Osteocyte (in vitro differentiated cells): ENCODE measurements at regions not wholly inside any gene's neighbourhood (a gene's known extent, or its start where the extent isn't known, plus 50 kb on each side); places are given as distances from the start of the nearest gene placed in this dataset.

ENCODE experiments used
- DNase-seq: peaks from one replicate; pipeline ENCODE4 v3.0.0; 2021; ENCODE audit warnings: mixed read lengths; ENCODE audit not compliant: unreplicated experiment; ENCODE audit errors: extremely low spot score
- H3K27ac Mint-ChIP-seq: one replicate; pipeline ENCODE4 v1.8.0; 2021; ENCODE audit warnings: mild to moderate bottlenecking, mixed read lengths; ENCODE audit not compliant: unreplicated experiment
- H3K27me3 Mint-ChIP-seq: one replicate; pipeline ENCODE4 v1.8.0; 2021; ENCODE audit warnings: mixed read lengths; ENCODE audit not compliant: unreplicated experiment
- H3K36me3 Mint-ChIP-seq: one replicate; pipeline ENCODE4 v1.8.0; 2021; ENCODE audit warnings: mixed read lengths; ENCODE audit not compliant: unreplicated experiment
- H3K4me1 Mint-ChIP-seq: one replicate; pipeline ENCODE4 v1.8.0; 2021; ENCODE audit warnings: mixed read lengths; ENCODE audit not compliant: unreplicated experiment
- H3K4me3 Mint-ChIP-seq: one replicate; pipeline ENCODE4 v1.8.0; 2021; ENCODE audit warnings: mild to moderate bottlenecking, moderate library complexity, mixed read lengths; ENCODE audit not compliant: unreplicated experiment
- H3K9me3 Mint-ChIP-seq: one replicate; pipeline ENCODE4 v1.8.0; 2021; ENCODE audit warnings: mixed read lengths; ENCODE audit not compliant: unreplicated experiment
- TF ChIP-seq, protein P1 (sequence below): fragments of 200-600 bp; sonication (generic); IDR thresholded peaks from 2 replicates; pipeline ENCODE4 v1.5.0; 2021; ENCODE audit warnings: antibody characterized with exemption, mild to moderate bottlenecking, moderate library complexity

DNA sequence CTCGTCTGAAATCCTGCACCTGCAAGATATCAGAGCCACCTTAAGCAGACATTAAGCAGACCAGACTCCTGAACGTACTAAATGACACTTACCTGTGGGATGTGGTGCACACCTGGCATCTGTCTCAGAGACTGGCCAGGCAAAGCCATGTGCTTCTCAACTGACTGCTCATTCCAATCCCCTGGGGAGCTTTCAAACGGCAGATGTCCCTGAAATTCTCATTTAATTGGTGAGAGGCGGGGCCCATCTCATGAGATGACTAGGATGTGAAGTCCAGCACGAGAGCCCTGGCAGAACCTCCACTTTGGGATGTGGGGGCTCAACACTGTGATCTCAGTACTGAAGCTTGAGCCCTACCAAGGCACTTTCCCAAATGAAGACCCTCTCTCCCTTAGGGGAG, 84.9 kb upstream of the HMGXB4 start:
- TF ChIP-seq, protein P1, sequence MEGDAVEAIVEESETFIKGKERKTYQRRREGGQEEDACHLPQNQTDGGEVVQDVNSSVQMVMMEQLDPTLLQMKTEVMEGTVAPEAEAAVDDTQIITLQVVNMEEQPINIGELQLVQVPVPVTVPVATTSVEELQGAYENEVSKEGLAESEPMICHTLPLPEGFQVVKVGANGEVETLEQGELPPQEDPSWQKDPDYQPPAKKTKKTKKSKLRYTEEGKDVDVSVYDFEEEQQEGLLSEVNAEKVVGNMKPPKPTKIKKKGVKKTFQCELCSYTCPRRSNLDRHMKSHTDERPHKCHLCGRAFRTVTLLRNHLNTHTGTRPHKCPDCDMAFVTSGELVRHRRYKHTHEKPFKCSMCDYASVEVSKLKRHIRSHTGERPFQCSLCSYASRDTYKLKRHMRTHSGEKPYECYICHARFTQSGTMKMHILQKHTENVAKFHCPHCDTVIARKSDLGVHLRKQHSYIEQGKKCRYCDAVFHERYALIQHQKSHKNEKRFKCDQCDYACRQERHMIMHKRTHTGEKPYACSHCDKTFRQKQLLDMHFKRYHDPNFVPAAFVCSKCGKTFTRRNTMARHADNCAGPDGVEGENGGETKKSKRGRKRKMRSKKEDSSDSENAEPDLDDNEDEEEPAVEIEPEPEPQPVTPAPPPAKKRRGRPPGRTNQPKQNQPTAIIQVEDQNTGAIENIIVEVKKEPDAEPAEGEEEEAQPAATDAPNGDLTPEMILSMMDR: no peak
- Mint-ChIP-seq H3K27ac (no peak overlapping the region), H3K4me3 (no peak overlapping the region), H3K36me3 (no peaks in the 10 kb centered on the region), H3K4me1 (no peaks in the 10 kb centered on the region), H3K9me3 (no peaks in the 10 kb centered on the region), H3K27me3 (peaks cover 17% of the 10 kb centered on the region)
- DNase-seq: no peak

DNA sequence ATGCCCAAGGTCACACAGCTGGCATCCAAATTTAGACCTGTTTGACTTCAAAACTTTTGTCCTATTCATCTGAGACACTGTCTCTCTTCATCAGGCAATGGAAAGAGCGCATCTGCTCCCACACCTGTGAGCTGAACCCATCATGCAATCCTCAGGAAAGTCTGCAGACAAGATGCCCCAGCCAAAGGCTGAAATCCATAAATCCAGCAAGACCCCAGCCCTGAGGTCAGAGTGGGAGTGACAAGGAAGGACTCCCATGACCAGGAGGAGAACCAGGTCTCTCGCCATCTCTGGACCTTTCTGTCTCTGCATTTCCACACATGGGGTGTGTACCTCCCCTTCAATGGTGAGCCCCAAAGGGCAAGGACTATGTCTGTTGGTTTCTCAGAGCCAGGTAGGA, 83.6 kb upstream of the HMGXB4 start:
- TF ChIP-seq, protein P1: no peak
- H3K4me1 Mint-ChIP-seq: no peaks in the 10 kb centered on the region
- no peaks in the 10 kb centered on the region for H3K36me3 Mint-ChIP-seq
- H3K4me3 Mint-ChIP-seq: no peak overlapping the region
- no peak overlapping the region for H3K27ac Mint-ChIP-seq
- peaks cover 14% of the 10 kb centered on the region for H3K27me3 Mint-ChIP-seq
- DNase-seq: no peak
- no peaks in the 10 kb centered on the region for H3K9me3 Mint-ChIP-seq

DNA sequence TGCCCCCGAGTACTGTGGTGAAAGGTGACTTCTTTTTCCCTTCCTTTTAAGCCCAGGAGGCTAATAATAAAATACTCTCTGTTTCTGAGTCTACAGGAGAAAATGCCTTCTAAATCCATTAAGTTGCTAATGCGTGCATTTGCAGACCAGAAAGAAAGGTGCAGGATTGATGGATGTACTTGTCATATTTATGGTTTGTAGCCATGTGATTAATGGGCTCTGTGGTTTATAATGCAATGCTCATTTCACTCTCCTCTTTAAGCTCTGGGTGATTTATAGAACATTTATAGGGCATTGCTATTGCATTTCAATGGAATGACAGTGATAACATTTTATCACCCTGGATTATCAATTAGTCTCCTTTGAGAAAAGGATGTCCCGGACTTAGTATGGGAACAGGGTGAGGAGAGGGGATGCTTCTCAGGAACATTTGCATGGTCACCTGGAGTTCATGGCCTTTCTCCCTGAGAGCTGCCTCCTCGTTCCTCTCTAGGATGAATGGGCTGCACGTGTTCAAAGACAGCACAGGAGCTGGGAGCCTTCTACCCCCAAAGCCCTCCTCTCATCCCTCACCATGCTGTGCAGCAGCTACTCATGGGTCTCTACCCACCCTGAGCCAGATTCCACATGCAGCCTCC, 82.8 kb upstream of the HMGXB4 start:
- no peak overlapping the region for H3K27ac Mint-ChIP-seq
- no peak for DNase-seq
- TF ChIP-seq, protein P1: no peak
- H3K4me3 Mint-ChIP-seq: no peak overlapping the region
- no peaks in the 10 kb centered on the region for H3K36me3 Mint-ChIP-seq
- H3K9me3 Mint-ChIP-seq: no peaks in the 10 kb centered on the region
- peaks cover 14% of the 10 kb centered on the region for H3K27me3 Mint-ChIP-seq
- H3K4me1 Mint-ChIP-seq: no peaks in the 10 kb centered on the region

DNA sequence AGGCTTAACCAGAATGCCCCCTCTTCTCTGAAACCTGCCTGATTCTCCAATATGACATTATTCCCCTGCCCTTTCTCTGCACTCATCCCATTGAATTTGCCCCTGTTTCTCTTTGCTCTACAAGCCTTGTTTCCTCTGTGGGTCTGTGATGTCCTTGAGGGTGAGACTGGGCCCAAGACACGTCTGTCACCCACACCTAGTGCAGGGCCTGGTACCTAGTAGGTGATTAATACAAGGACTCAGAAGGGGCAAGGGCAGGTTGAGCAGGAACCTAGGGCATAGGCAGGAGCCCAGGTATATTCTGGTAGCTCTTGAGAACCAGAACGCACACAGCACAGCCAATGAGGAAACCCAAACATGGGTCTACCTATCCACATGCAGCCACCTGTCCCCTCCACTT, 81.9 kb upstream of the HMGXB4 start:
- no peak for DNase-seq
- Mint-ChIP-seq H3K4me3 (no peak overlapping the region), H3K27ac (no peak overlapping the region), H3K36me3 (no peaks in the 10 kb centered on the region), H3K9me3 (no peaks in the 10 kb centered on the region), H3K27me3 (peaks cover 16% of the 10 kb centered on the region), H3K4me1 (no peaks in the 10 kb centered on the region)
- TF ChIP-seq, protein P1: no peak

DNA sequence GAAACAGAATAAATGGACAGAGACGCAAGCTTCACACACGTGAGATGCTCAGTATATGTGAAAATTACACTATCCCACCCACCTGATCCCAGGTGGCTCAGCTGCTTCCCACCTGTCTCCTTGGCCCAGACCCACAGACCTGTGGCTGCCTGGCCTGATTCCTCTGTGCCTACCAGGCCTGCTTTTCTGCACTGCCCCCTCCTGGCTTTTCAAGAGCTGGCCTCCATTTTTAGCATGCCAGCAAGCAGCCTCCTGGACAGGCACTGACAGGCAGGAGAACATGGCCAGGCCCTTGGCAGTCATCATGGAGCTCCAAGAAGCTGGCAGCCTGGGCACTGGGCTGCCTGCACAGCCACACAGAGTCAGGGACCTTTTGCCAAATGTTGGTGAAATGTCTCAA, 79.5 kb upstream of the HMGXB4 start:
- H3K4me3 Mint-ChIP-seq: no peak overlapping the region
- TF ChIP-seq, protein P1: no peak
- H3K36me3 Mint-ChIP-seq: no peaks in the 10 kb centered on the region
- H3K27me3 Mint-ChIP-seq: peaks cover 23% of the 10 kb centered on the region
- no peak overlapping the region for H3K27ac Mint-ChIP-seq
- DNase-seq: peak; percentile 59
- no peaks in the 10 kb centered on the region for H3K9me3 Mint-ChIP-seq
- no peaks in the 10 kb centered on the region for H3K4me1 Mint-ChIP-seq
